ENCODE measurements at regions not wholly inside any gene's neighbourhood (a gene's known extent, or its start where the extent isn't known, plus 50 kb on each side); places are given as distances from the start of the nearest gene placed in this dataset.

DNA sequence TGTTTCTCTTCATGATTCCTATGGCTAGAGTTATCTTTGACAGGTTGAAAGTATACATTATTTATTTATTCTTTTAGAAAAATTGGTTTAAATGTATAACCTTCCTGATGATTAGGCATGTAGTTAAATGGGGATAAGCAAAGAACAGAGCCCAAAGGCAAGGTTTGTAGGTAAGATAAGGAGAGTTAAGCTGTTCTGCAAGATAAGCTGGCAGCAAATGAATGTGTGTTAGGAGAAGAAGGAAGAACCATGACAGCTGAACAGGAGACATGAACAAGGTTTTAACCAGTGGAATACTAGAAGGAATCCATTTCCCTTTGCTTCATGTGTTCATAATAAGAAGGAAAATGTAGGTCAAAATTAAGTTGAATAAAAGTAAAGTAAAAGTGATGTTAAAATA is 1330.1 kb upstream of the USP15 start:
- no peak for DNase-seq

DNA sequence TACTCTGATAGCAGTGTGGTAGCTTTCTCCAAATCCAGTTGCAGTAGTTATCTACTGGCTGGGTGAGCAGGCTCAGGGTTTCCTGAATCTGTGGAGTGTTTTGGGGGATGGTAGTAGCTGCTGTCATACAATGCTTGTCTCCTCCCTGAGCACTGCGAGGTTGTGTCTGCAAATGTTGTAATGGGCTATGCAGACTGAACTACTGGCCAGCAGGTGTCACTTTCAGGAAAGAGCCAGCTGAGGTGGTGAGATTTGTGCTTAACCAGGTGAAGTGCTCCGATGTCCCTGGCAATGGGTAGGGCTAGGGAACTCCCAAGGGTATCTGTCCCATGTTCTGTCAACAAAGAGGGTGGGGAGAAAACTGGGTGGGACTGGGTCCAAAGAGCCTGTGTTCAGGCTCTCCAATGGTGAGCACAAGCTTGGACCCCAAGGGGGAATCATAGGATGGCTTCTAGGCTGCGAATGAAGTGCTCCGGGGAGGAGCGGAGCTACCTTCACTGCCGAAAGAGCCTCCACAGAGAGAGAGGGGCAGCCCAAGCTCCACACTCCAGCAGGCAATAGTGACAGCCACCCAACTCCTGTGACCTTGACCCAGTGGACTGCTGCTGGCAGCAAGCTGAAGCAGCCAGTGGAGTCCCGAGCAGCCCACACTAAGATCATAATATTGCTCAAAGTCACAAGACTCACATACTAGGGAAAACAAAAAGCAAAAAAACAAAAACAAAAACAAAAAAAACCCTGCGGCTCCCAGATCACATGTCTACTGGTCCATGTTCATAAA is 1324.0 kb upstream of the USP15 start:
- DNase-seq: no peak

- DNase-seq: no peak
Observed at GRCh38 chr12:60947533-60947932, 1312.7 kb upstream of the USP15 start.

- no peak for DNase-seq
Observed at GRCh38 chr12:60967128-60967527, 1293.1 kb upstream of the USP15 start.

GRCh38 chr12:60977966-60978365 is 1282.2 kb upstream of the USP15 start:
- no peak for DNase-seq

DNA sequence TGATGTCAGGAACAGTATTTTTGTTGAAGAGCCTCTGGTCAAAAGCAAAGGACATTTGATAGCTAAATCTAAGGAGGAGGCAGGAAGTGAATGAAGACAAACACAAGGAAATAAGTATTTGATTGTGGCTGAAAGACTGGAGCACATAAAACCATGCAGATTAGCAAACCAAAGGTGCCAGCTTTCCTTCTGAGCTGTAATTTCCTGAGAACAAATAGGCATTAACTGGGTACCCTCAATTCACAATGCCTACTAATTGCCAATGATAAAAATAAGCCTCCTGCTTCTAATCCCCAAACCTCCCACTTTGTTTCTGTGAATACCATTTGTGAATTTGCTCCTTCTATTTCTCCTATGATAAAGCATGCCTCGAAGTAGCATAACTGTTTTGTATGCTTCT is 1279.6 kb upstream of the USP15 start:
- DNase-seq: no peak

- no peak for DNase-seq
Observed at GRCh38 chr12:60981473-60981872, 1278.7 kb upstream of the USP15 start.

DNA sequence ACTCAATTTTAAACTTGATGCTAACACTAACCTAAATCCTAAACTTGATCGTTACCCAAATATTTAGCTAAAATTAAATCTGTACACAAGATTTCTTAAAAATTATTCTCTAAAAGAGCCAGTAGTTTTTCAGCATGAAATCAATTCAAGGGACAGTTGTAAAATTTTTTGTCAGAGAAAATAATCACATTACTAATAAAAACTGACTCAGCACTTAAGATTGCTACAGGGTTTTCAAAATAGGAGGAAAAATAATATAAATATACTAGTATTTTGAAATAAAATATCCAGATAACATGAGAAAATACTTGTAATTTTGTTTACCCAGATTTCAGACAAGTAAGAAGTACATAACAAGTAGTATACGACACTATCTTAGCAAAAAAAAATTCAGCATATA is 1268.1 kb upstream of the USP15 start:
- DNase-seq: no peak

DNA sequence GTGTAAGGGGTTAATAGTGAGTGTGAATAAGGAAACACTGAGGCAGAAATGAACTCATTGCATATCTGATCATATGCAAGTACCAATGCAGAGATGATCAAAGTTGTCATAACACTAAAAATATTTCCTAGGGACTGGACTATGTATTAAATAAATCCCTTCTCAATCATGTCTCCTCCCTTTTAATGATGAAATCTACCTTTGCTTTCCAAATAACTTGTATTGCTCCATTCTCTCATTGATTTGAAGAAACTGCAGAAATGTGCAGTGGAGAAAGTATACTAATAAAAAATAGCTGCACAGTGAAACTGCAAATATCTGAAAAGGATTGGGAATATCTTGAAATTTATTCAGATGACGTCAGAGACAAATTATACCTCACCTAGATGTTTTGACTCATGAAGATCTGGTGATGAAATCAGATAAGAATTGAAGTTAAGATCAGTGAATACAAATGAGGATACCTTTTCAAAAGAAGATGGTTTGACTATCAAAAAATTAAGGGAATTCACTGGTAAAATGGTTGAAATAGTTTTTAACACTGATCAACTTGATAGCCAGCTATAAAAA is 1264.9 kb upstream of the USP15 start:
- DNase-seq: no peak

DNA sequence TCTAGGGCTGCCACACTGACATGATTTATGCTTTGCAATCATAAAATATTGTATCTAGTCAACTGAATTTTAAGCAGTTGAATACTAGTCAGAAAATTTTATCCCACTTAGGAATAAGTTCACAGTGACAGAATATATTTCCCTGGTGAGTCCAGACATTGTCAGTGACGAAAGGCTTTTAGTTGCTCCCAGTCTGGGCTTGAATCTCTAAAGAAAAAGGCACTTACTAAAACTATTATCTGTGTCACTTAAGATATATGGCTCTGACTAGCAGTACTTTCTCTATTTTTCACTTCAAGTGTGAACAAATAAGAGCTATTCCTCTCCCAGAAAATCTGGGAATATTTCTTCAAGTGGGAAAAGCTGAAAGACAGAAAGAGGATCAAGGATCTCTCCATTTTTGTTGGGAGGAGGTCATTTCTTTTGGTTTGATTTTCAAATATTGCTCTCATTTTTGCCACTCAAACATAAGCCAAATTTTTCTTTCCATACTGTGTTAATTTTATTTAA is 1262.3 kb upstream of the USP15 start:
- no peak for DNase-seq

GRCh38 chr12:61009192-61009591 is 1251.0 kb upstream of the USP15 start:
- no peak for DNase-seq

GRCh38 chr12:61011767-61012423 is 1248.3 kb upstream of the USP15 start:
- no peak for DNase-seq

- no peak for DNase-seq
Observed at GRCh38 chr12:61018571-61018970, 1241.6 kb upstream of the USP15 start.

- no peak for DNase-seq
Observed at GRCh38 chr12:61023231-61023630, 1237.0 kb upstream of the USP15 start.

GRCh38 chr12:61029516-61029915 is 1230.7 kb upstream of the USP15 start:
- DNase-seq: no peak

DNA sequence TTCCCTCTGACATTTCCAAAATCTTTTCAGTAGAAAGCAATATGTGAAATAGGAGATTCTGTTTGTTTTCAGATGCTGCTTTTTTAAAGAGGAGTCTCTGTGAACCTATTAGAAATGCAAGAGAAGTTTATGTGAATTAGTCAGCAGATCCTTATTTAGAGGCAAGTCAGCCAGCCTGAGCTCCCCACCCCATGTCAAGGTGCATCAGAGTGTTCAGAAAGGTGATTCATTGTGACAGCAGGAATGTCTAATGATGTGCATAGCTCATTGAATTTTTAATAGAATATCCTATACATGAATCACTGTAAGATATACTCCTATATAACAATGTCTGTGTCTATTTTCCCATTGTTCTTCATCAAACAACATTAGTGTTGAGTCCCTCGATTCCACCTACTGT is 1222.4 kb upstream of the USP15 start:
- DNase-seq: no peak

DNA sequence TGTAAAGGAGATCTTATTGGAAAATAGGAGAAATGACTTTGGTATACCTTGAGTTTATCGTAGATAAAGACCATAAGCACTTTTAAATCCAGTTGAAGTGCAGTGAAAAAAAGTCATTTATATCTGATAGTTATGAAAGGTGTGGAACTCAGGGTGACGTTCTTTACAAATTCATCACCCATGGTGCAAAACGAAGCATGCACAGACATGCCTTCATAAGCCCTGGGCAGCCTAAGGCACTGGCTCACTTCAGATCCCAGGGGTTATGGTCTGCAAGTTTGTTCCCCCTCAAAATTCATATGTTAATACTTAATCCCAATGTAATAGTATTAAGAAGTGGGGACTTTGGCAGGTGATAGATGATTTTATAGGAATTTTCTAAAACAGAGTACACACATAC is 1216.4 kb upstream of the USP15 start:
- no peak for DNase-seq

DNA sequence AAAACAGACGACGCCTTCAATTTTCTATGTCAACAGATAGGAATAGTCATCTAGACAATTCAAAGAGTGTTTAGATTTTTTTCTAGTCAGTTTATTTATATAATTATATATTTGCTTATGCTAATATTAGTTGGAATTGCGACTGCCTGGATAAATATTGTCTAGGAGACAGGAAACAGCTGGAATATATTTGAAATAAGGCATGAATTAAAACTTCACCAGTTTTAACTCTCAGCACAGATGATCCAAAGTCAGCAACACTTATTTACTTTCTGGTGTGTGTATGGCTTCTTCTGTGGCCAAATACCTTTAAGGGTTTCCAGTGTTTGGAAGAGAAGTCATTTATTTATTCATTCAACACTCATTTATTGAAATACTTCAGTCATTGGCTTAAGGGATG is 1215.4 kb upstream of the USP15 start:
- DNase-seq: no peak

GRCh38 chr12:61070640-61071414 is 1189.4 kb upstream of the USP15 start:
- DNase-seq: no peak

DNA sequence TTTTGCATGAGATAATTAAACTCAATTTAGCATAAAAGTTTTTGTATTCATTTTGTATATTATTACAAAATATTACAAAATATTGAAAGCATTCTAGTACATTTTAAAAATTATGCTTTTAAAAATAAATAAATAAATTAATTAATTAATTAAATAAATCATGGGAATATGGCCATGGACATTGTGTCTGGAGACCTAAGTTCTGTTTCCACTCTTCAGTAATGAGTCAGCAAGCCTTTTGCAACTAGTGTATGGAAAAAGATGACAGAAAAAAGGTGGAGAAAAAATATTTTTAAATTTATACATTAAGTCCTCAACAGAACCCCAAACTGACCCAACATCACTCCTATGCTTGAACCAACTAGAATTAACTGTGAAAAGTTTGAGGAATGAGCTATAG is 1187.5 kb upstream of the USP15 start:
- no peak for DNase-seq

DNA sequence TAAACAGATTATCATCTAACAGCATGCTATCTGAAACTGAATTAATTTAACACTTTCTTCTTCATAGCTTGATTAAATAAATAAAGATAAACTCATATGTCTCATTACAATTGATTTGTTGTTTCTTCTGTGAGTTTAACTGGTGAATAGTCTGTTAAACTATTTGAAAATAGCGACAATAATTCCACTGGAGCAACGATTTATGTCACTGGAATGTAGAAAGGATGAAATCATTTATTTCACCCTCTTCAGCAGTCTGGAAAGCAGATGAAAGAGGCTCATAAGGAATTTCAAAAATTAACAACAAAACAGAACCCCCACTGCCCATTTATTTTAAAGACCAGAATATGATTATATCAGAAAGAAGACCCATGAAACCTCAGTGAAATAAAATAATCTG is 1165.1 kb upstream of the USP15 start:
- DNase-seq: no peak

GRCh38 chr12:61098031-61098580 is 1162.1 kb upstream of the USP15 start:
- DNase-seq: no peak

GRCh38 chr12:61107118-61107517 is 1153.1 kb upstream of the USP15 start:
- no peak for DNase-seq
